ENCODE measurements at regions not wholly inside any gene's neighbourhood (a gene's known extent, or its start where the extent isn't known, plus 50 kb on each side); places are given as distances from the start of the nearest gene placed in this dataset.
A peak's percentile ranks its signal among the peaks of the same experiment; 100 is the strongest.

- no peak for DNase-seq
Observed at GRCh38 chr2:57893786-57894185, 152.8 kb upstream of the VRK2 start.

GRCh38 chr2:57894381-57894780 is 152.2 kb upstream of the VRK2 start:
- no peak for DNase-seq

GRCh38 chr2:57897920-57898319 is 148.7 kb upstream of the VRK2 start:
- DNase-seq: no peak

- DNase-seq: no peak
Observed at GRCh38 chr2:57899898-57900297, 146.7 kb upstream of the VRK2 start.

GRCh38 chr2:57902578-57902977 is 144.0 kb upstream of the VRK2 start:
- no peak for DNase-seq

GRCh38 chr2:57906152-57906732 is 140.4 kb upstream of the VRK2 start:
- peak in 1 of 2 experiments; percentile 56 for DNase-seq

- no peak for DNase-seq
Observed at GRCh38 chr2:57907411-57907810, 139.2 kb upstream of the VRK2 start.

GRCh38 chr2:57908736-57909161 is 137.9 kb upstream of the VRK2 start:
- no peak for DNase-seq

GRCh38 chr2:57918126-57918525 is 128.5 kb upstream of the VRK2 start:
- DNase-seq: no peak

- DNase-seq: no peak
Observed at GRCh38 chr2:57920342-57920939, 126.2 kb upstream of the VRK2 start.

- DNase-seq: no peak
Observed at GRCh38 chr2:57934659-57935058, 111.9 kb upstream of the VRK2 start.

GRCh38 chr2:57936216-57936615 is 110.4 kb upstream of the VRK2 start:
- DNase-seq: no peak

- DNase-seq: no peak
Observed at GRCh38 chr2:57937456-57937855, 109.2 kb upstream of the VRK2 start.

- DNase-seq: no peak
Observed at GRCh38 chr2:57941816-57942215, 104.8 kb upstream of the VRK2 start.

- DNase-seq: no peak
Observed at GRCh38 chr2:57943315-57943714, 103.3 kb upstream of the VRK2 start.

GRCh38 chr2:57947398-57947797 is 99.2 kb upstream of the VRK2 start:
- no peak for DNase-seq

GRCh38 chr2:57954020-57954419 is 92.6 kb upstream of the VRK2 start:
- DNase-seq: no peak

GRCh38 chr2:57957238-57957637 is 89.4 kb upstream of the VRK2 start:
- no peak for DNase-seq

- no peak for DNase-seq
Observed at GRCh38 chr2:57959390-57959789, 87.2 kb upstream of the VRK2 start.

GRCh38 chr2:57962861-57963260 is 83.7 kb upstream of the VRK2 start:
- DNase-seq: no peak

GRCh38 chr2:57965219-57965618 is 81.4 kb upstream of the VRK2 start:
- no peak for DNase-seq

- no peak for DNase-seq
Observed at GRCh38 chr2:57965961-57966360, 80.6 kb upstream of the VRK2 start.

GRCh38 chr2:57973621-57974186 is 72.9 kb upstream of the VRK2 start:
- DNase-seq: no peak

GRCh38 chr2:57979158-57979557 is 67.4 kb upstream of the VRK2 start:
- no peak for DNase-seq

Measured in SW 1271 (cell line).